ENCODE measurements at regions not wholly inside any gene's neighbourhood (a gene's known extent, or its start where the extent isn't known, plus 50 kb on each side); places are given as distances from the start of the nearest gene placed in this dataset.
A peak's percentile ranks its signal among the peaks of the same experiment; 100 is the strongest.
"Not testable (repeated sequence)": the region's sequence is repeated elsewhere in the genome, so short reads cannot be mapped to it uniquely, and the experiment has no call there.

DNA sequence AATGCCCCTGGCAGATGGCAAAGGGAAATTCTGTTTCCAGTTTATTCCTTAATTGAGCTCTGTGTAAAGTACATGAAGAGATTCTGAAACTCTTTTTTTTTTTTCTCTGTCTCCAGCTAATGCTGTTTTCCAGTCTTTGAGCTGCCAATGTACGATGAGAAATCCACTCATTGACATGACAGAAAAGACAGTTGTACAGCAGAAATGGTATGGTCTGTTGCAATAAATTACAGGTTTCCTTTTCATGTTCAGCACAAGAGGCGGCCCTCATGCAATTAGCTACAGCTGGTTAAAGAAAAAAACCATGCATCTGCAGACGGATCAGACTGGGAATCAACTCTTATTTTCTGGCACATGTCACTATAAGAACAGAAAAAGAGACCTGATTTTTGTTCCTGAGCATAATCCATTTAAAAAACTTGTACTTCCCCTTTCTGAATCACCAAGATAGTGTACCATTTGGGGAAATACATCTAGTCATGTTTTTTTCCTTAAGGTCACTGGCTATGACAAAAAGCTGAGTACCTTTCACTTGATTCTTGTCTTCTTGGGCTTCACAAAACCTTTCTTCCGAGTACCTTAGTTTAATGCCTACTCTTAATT lies 289.8 kb upstream of the PREP start:
- no peak for DNase-seq

DNA sequence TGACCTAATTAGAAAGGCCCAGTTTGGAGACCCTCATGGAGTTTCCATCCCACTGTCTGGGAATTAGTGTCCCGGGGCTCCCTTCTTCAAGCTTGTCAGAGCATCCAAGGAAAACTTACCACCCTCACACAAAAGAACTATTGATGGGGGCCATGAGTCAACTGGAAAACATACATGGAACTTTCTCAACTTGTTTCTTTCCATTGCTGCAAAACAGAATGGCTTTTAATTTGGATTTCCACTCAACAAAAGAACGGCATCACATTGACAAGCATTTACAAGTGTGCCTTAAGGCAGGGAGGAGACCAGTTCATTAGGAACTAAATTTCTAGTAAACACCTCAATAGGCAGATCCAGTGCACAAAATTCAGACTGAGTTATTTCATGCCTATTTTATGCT lies 289.1 kb upstream of the PREP start:
- no peak for DNase-seq

DNA sequence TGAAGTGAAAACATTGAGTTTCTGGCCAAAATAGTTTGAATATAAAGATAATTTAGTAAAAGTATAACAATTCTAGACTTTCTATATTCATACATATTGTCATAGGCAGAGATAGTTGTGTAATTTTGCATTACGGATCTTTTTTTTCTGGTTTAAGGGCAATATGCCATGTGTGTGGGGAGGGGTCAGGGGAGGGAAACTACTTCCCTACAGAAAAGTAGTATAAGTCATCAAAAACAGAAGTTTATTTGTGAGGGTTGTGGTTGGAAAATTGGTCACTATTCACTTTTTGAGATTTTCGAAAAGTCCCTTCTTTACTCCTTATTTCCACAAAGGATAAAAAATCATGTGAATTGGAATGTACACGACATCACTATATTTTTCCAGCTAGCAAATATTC lies 288.2 kb upstream of the PREP start:
- no peak for DNase-seq

DNA sequence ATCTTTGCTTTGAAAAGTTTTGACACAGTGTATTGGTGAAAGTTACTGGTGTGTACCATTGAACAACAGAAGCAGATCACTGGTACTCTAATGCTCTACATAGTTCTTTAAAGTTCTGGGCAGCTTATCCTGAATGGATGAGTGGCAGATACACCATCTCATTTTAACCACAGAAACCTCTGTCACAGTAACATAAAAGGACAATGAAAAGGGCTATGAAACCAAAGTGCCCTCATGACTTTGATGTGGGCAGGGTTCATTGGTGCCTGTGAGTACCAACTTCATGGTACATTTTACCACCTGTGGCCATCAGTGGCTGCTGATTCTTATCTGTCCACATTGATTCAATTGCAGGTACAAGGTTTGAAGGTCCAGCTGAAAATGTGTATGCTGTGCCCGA lies 285.7 kb upstream of the PREP start:
- no peak for DNase-seq

DNA sequence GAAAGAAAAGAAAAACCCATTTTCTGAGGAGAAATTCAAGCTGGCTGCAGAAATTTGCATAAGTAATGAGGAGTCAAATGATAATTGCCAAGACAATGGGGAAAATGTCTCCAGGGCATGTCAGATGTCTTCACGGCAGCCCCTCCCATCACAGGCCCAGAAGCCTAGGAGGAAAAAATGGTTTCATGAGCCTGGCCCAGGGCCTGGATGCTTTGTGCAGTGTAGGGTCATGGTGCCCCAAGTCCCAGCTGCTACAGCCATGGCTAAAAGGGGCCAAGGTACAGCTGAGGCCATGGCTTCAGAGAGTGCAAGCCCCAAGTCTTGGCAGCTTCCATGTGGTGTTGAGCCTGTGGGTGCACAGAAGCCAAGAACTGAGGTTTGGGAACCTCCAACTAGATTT lies 283.9 kb upstream of the PREP start:
- DNase-seq, result not testable (repeated sequence)

DNA sequence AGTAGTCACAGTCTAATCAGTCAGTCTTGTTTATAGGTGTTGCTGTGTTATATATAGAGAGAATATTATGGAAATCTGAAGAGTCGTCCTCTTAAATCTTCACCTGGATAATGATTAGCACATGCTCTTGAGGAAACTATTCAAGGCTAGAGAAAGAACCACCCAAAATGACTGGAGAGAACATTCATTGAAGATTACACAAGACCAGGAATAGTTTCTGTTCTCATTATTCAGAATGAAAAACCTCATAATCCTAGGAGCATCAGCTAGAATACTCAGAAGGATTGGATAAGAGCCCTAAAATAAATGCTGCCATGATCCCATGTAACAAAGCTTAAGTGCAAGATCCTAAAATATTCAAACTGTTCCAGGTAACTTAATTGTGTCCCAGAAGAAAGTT lies 278.2 kb upstream of the PREP start:
- no peak for DNase-seq

DNA sequence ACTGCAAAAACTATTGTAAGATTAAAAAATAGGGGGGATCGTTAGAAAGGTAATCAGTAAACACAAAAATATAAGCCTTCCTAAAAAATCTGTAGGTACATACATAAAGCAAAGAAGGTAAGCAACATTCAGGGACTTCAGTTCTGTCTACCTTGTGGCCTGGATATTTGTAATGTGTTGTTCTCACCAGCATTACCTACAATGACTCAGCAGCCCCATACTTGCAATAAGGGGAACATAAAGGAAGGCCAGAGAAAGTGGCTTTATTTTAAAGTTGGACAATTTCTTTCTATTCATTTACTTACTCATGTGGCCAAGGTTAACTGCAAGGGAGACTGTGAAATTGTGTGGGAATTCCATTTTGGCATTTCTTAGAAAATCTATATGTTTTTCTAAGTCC lies 277.2 kb upstream of the PREP start:
- no peak for DNase-seq

DNA sequence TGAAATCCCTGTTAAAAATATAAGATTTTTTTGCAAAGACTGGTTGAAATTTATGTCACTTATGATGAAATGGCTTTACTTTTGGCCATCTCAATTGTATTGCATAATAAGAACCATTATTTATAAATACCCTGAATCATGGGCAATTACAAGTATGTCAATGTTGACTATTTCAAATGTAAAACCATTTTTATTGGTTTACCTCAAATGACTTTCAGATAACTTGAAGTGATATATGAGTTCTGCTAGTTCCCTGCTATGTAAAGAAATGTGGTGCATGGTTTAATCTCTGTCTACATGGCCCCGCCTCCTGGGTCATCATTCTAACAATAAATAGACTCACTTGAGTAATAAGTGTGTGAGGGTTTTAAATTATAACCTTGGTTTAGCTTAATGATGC lies 275.6 kb upstream of the PREP start:
- DNase-seq, result no peak

DNA sequence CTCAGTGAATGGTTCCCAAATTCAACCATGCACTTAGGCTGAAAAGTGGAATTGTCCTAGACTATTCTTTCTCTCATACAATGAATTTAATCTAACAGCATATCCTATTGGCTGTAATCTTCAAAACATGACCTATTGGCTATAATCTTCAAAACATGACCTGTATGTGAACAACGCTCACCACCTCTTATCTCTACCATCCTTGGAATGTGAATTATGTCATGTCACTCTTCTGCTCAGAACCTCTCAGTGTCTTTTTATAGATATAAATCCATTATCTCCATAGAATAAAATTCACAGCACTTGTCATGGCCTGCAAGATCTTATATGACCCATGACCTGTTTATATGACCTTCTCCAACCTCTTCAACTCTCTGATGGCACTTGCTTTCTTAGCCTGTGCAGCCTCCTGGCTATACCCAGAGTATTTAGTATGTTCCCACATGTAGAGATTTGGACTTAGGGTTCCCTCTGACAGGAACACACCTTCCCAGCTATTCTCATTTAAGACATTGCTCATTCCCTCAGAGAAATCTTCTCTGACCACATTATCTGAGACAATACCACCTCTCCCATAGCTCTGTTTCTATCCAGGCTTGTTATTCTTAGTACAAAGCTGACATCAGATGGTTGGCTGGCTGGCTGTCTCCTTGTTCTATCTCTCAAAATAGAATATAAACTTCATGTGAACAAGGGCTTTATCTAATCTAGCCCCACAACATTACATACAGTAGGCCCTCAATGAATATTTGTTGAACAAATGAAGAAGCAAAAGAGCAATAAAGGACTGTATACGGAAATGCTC lies 275.0 kb upstream of the PREP start:
- DNase-seq, result no peak

DNA sequence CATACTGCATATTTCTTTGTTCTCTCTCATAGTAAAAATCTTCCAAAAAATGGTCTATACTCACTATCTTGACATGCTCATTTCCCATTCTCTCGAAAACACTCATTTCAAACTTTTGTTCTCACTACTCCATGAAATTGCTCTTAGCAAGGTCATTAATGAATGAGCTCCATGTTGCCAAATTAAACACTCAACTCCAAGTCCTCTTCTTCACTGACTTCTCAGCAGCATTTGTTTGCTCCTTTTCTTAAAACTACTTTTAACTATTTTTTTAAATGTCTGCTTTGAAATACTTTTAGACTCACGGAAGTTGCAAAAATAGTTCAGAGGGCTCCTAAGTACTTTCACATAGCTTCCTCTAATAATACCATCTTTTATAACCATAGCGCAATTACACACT lies 274.0 kb upstream of the PREP start:
- no peak for DNase-seq

DNA sequence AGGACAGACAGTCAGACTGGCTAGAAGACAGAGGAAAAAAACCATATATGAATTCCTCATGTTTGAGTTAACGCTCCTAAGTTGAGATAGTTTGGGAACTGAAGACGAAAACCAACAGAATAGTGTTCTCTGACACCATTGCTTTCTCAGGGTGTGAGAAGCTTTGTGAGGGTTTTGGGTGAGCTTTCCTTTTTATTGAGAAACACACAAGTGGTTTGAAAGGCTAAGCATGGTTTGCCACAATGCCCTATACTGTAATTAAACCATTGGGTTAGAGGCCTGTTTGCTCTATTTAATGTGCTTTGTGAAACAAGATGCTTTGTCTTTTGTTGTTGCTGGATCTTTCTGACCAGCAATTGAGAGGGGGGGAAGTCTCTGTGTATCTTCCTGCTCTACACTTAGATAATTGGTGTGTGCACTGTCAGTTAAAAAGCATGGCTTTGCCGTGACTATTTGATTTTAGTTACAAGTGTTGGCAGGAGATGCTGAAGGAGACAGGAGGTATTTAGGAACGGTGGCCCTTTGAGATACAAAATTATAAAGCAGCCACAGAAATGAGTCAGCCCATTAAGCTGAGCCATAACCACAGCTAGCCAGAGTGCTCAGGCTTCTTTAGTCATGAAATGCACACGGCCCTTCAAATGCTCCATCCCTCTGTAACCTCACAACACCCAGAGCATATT lies 273.0 kb upstream of the PREP start:
- DNase-seq, result peak; percentile 67 to 68

DNA sequence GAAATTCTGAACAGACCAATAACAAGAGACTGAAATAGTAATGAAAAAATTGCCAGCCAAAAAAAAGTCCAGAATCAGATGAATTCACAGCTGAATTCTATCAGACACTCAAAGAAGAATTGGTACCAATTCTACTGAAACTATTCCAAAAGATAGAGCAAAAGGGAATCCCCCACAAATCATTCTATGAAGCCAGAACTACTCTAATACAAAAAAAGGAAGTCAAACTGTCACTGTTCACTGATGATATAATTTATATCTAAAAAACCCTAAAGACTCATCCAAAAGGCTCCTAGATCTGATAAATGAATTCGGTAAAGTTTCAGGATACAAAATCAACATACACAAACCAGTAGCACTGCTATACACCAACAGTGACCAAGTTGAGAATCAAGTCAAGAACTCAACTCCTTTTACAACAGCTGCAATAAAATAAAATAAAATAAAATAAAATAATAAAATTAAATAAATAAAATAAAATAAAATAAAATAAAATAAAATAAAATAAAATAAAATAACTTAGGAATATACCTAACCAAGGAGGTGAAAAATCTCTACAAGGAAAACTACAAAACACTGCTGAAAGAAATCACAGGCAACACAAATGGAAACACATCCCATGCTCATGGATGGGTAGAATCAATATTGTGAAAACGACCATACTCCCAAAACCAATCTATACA lies 270.1 kb upstream of the PREP start:
- DNase-seq, result not testable (repeated sequence)

DNA sequence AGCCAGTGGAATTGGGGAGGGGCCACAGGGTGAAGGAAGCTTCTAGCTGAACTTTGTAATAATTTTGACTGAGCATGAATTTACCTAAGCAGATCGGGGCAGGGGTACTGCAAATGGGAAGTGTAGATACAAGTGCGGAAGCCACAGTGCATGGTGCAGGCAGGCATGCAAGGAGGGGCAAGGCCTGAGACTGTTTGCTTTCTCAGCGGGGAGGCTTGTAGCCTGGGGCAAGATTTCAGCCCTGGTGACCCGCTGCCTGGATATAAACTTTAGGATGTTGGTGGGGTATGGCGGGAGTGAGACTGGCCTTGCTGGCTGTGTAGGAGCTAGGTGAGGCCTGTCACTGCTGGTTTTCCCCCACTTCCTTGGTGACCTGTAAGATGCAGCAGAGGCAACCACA lies 266.4 kb upstream of the PREP start:
- no peak for DNase-seq

DNA sequence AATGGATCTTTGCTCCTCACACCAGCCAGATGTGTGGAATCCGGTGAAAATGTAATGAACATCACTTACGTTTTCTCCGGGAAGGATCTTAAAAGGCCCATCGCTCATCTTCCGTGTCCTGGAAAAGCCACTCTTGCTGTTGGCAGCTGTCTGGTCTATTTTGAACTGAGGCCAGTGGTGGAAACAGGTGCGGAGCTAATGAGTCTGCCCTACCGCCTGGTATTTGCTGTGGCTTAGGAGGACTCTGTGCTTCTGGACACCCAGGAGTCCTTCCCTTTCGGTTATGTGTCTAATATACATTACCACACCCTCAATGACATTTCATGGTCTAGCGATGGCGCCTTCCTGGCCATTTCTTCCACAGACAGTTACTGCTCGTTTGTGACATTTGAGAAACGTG lies 264.2 kb upstream of the PREP start:
- DNase-seq, result no peak

DNA sequence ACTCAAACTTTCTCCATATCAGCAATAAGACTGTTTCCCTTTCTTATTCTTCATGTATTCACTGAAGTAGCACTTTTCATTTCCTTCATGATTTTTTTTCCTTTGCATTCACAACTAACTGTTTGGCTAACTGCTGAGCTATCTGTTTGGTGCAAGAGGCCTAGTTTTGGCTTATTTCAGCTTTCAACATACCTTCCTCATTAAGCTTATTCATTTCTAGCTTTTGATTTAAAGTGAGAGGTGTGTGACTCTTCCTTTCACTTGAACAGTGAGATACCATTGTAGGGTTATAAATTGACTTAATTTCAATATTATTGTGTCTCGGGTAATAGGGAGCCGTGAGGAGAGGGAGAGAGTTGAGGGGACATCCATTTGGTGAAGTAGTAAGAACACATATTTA lies 262.0 kb upstream of the PREP start:
- DNase-seq, result no peak

DNA sequence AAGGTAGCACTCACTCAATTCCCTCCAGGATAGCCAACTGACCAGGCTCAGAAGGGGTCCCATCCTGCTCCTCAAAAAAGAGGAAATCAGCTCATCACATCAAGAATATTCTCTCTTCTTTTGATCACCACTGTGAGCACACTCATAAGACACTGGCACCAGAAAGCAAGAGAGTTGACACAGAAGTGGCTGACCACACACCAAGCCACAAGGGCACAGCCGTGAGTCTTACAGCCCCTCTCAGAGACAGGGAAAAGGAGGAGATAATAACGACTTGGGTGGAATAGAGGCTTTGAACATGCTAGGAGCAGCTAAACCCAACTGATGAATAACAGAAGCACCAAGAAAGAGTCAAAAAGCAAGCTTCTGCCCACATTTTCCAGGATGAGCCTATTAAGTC lies 249.1 kb upstream of the PREP start:
- DNase-seq, result no peak

DNA sequence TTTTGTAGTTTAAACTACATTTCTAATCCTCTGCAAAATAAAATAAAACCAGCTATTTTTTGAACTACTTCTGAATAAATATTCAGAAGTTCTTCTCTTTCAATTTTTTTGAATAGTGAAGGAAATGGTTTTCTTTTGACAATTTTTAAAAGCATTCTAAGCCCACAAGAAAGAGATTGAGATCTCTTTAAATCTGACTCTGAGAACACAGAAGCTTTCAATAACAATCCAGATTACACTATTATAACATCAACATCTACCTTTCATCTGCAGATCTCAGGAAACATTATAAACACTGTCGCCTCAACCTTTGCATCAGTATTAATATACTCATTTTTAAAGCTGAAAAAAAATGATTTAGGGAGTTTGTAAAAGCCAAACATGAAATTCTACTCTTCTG lies 247.5 kb upstream of the PREP start:
- no peak for DNase-seq

DNA sequence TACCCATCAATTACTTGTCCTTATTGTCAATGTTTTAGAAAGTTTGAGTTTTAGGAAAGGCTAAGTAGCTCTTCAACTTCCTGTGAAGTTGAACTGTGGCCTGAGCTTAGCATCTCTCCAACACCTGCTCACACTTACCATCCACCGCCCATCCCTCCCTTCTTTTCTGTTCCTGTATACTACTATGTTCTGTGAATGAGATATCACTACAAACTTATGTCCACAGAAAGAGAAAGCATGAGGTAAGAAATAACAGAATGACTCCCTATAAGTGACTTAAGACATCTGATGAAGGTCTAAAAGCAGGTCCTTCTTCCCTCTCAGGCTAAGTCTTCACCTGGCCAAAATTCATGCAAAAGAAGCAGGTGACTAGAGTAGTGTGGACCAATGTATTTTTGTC lies 246.3 kb upstream of the PREP start:
- no peak for DNase-seq

DNA sequence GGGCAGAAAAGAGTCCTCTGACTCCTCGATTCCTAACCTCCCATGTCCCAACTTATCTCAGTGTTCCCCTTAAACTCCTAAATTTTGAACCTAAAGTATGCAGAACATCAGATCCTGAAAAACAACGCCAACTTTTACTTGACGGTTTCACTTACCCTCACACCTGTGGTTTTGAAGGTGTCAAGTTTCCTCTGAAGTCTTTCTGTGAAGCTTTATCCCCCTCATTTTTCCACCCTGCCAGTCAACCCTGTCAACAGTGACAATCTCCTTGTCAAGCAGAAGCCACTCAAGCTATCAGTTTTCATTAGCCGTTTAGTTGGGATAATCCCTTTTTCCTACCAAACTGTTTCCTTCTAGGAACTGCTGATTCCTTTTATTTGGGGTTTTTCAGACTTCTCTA lies 245.4 kb upstream of the PREP start:
- no peak for DNase-seq

DNA sequence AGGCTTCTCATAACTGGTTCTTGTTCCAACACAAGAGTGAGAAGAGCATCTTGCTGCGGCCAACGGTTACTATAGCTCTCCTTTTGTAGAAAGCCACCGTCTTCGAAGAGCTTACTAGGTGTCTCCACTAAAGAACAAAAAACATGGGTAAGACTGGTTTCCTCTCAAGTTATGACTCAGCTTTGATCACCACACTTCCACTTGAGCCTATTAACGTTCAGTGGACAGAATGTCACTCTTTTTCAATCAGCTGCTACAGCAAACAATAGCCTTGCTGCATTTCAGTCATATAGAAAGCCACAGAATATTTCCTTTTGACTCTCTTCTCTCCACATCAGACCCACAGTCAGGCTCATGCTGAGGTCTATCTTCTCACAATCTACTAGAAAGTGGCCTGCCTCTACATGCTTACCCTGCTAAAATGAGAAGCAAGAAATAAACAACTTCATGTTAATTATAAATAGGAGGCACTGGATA lies 243.5 kb upstream of the PREP start:
- no peak for DNase-seq

DNA sequence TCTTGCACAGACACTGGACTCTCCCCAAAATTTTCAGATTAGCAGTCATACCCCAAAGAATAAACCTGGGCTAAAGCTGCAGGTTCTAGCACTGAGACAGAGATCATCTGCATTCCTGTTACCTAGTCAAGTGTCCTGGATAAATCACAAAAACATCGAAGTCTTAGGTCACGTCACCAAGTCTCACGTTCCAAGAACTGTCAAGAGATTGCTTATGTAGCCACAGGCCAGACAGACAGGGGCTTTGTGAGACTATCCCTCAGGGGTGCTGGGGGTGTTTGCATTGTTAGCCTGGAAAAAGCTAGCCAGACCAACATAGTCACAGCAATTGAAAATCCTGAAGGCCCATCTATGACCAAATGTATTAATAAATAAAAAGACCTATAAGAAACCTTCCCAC lies 243.1 kb upstream of the PREP start:
- no peak for DNase-seq

DNA sequence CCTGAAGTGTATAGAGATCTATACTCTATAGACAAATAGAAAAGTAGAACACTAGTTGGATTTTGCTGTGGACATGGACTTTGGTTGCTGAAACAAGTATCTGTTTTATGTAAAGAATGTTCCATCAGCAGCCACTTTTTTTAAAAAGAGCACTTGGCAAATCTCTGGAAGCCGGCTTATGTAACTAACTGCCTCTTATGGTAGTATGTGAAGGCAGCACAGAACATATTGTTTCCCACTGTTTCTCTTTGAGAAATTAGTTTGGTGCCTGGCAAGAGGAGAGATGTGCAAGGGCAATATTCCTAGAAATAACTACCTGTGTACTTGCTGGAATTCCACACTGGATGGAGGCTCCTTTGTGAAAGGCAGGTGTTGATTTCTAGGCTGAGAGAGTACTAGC lies 242.3 kb upstream of the PREP start:
- no peak for DNase-seq

DNA sequence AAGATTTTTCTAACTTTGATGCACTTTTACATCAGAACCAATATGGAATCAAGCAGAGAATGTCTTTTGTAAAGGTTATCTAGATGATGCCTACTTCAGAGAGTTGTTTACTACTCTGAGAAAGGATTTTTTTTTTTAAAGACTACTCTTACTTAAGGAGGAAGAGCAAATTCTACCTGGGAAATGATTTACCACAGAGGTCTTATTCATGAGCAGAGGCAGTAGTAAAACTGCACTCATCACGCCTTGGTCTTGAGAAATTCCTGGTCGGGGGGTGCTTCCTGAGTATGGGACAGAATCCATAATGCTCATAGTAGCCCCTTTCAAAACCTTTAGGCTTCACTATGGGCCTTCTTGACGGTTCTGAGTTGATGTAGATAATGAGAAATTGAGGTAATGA lies 241.8 kb upstream of the PREP start:
- DNase-seq, result no peak

DNA sequence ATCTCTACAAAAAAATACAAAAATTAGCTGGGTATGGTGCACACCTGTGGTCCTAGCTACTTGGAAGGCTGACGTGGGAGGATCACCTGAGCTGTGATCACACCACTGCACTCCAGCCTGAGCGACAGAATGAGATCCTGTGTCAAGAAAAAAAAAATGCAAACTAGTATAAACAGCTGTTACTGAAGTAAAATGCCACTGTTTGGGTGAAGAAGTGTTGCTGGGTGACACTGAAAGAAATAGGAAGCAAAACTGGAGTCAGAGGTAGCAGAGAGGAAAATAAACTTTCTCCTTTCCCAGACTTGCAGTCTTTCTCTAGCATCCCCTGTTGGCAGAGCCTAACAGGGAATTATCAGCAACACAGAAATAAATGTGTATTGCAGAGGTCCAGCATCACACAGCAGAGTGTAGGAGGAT lies 241.2 kb upstream of the PREP start:
- no peak for DNase-seq

All from NCI-H1930 (cell line).